ENCODE measurements at regions not wholly inside any gene's neighbourhood (a gene's known extent, or its start where the extent isn't known, plus 50 kb on each side); places are given as distances from the start of the nearest gene placed in this dataset.
"Not testable (repeated sequence)": the region's sequence is repeated elsewhere in the genome, so short reads cannot be mapped to it uniquely, and the experiment has no call there.

GRCh38 chr6:21947227-21947626, 349.6 kb downstream of the PRL start:
- TF ChIP-seq CTCF (conservative IDR thresholded peaks at IDR 0.05; ENCODE audit: low read depth, low read length); POLR2A (IDR thresholded peaks at IDR 0.05; ENCODE audit: low read depth, low read length): not testable (repeated sequence)
